MM.1S (cell line): ENCODE measurements at regions not wholly inside any gene's neighbourhood (a gene's known extent, or its start where the extent isn't known, plus 50 kb on each side); places are given as distances from the start of the nearest gene placed in this dataset.

Source experiments
- DNase-seq: peaks from one replicate; pipeline ENCODE4 v3.0.0-alpha.2; 2015
- H2AFZ ChIP-seq: fragments of 300-600 bp; sonication (generic); 2 replicates; pipeline ENCODE4 v1.6.0; 2016; ENCODE audit warnings: antibody characterized with exemption, low read length
- H3F3A ChIP-seq: fragments of 300-600 bp; sonication (generic); 2 replicates; pipeline ENCODE4 v1.6.1; 2016; ENCODE audit warnings: mild to moderate bottlenecking, antibody characterized with exemption, low read length, moderate library complexity, mixed read lengths; ENCODE audit not compliant: insufficient read depth
- H3K27ac ChIP-seq: fragments of 300-600 bp; sonication (generic); 2 replicates; pipeline ENCODE4 v1.5.1; 2016; ENCODE audit warnings: mild to moderate bottlenecking, low read length
- H3K27me3 ChIP-seq: fragments of 300-600 bp; sonication (generic); replicated peaks from 2 replicates; pipeline ENCODE4 v1.6.0; 2016; ENCODE audit warnings: low read length; ENCODE audit not compliant: insufficient read depth
- H3K36me3 ChIP-seq: fragments of 300-600 bp; sonication (generic); replicated peaks from 2 replicates; pipeline ENCODE4 v1.6.1; 2016; ENCODE audit warnings: mild to moderate bottlenecking, low read length, mixed read lengths; ENCODE audit not compliant: insufficient read depth
- H3K4me1 ChIP-seq: fragments of 300-600 bp; sonication (generic); 2 replicates; pipeline ENCODE4 v1.6.1; 2016; ENCODE audit warnings: low read length, mixed read lengths
- H3K4me2 ChIP-seq: fragments of 300-600 bp; sonication (generic); 2 replicates; pipeline ENCODE4 v1.6.0; 2016; ENCODE audit warnings: low read depth, low read length
- H3K4me3 ChIP-seq: fragments of 300-600 bp; sonication (generic); 2 replicates; pipeline ENCODE4 v1.5.1; 2016; ENCODE audit warnings: low read length, mixed read lengths
- H3K79me2 ChIP-seq: fragments of 300-600 bp; sonication (generic); 2 replicates; pipeline ENCODE4 v1.6.1; 2016; ENCODE audit warnings: mixed run types, low read length, mixed read lengths
- H3K9ac ChIP-seq: fragments of 300-600 bp; sonication (generic); 2 replicates; pipeline ENCODE4 v1.6.1; 2016; ENCODE audit warnings: low read length, mixed read lengths
- H3K9me2 ChIP-seq: fragments of 300-600 bp; sonication (generic); replicated peaks from 2 replicates; pipeline ENCODE4 v1.6.1; 2016; ENCODE audit warnings: mild to moderate bottlenecking, low read length, mixed read lengths; ENCODE audit not compliant: insufficient read depth
- H3K9me3 ChIP-seq: fragments of 300-600 bp; sonication (generic); replicated peaks from 2 replicates; pipeline ENCODE4 v1.6.1; 2016; ENCODE audit warnings: mild to moderate bottlenecking, low read length, mixed read lengths; ENCODE audit not compliant: insufficient read depth
- H4K20me1 ChIP-seq: fragments of 300-600 bp; sonication (generic); 2 replicates; pipeline ENCODE4 v1.6.1; 2016; ENCODE audit warnings: mild to moderate bottlenecking, low read length, moderate library complexity, mixed read lengths; ENCODE audit not compliant: insufficient read depth
- EZH2 ChIP-seq: fragments of 300-600 bp; sonication (generic); optimal IDR thresholded peaks from 2 replicates; pipeline ENCODE3; 2017; ENCODE audit warnings: low read depth, mild to moderate bottlenecking, antibody characterized with exemption, low read length, mixed read lengths
- EZH2phosphoT487 ChIP-seq: fragments of 300-600 bp; sonication (generic); IDR thresholded peaks from 2 replicates; pipeline ENCODE4 v1.6.1; 2018; ENCODE audit warnings: antibody characterized with exemption, low read length
- TF ChIP-seq, protein P1 (sequence below): fragments of 300-600 bp; sonication (generic); IDR thresholded peaks from 2 replicates; pipeline ENCODE4 v1.5.1; 2016; ENCODE audit warnings: antibody characterized with exemption, low read length, mixed read lengths

DNA sequence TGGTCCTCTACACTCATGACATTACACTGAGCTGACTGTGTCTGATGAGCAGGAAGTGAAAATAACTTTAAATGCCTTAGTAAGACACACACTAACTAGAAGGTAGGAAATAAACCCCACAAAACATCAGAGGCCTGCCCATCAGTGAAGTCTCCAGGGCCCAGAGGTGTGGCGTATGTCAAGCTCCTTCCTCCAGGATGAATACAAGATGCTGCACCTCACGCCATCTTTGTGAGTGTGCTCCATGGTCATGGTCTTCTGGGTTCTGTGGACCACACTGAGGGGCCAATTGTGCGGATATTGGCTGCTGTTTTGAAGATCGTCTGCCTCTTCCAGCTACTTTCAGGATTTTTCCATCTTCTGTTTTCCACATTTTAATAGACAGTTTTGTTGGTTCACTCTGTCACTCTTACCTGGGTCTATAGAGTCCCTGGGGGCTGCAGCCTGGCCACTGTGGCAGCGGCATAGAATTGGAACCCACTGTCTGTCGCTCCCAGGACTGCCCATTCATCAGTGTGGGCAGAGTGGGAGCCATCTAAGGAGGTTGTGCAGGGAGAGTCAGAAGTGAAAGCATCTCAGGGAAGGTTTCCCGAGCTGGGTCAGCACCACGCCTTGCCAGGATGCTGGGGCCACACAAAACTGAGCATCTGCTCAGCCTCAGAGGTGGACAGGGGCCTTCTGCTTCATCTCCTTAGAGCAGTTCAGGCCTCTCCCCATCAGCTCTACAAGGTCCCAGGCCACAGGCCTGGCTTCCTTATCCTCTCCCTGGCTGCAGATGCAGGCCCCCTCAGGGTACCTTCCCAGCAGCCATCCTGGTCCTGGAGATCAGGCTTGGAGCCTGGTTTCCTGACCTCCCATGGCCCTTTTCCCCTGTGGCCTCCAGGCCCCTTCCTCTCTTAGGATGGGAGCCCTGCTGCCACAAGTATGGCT, 57.5 kb upstream of the C14orf180 start:
- Histone ChIP-seq H3K4me3 (no peak overlapping the region), H3K4me1 (no peaks in the 10 kb centered on the region), H3K4me2 (no peak overlapping the region), H3K36me3 (no peaks in the 10 kb centered on the region), H3K9me3 (no peaks in the 10 kb centered on the region), H4K20me1 (no peaks in the 10 kb centered on the region), H3K79me2 (no peaks in the 10 kb centered on the region), H2AFZ (no peak overlapping the region), H3K27me3 (0 out of 2 replicates have a peak, but pooled peaks cover 4% of the 10 kb centered on the region), H3K9ac (no peak overlapping the region), H3K9me2 (no peaks in the 10 kb centered on the region), H3K27ac (no peak overlapping the region), H3F3A (no peaks in the 10 kb centered on the region)
- DNase-seq = no peak
- TF ChIP-seq EZH2 (no peak), EZH2phosphoT487 (no peak)
- TF ChIP-seq, protein P1, sequence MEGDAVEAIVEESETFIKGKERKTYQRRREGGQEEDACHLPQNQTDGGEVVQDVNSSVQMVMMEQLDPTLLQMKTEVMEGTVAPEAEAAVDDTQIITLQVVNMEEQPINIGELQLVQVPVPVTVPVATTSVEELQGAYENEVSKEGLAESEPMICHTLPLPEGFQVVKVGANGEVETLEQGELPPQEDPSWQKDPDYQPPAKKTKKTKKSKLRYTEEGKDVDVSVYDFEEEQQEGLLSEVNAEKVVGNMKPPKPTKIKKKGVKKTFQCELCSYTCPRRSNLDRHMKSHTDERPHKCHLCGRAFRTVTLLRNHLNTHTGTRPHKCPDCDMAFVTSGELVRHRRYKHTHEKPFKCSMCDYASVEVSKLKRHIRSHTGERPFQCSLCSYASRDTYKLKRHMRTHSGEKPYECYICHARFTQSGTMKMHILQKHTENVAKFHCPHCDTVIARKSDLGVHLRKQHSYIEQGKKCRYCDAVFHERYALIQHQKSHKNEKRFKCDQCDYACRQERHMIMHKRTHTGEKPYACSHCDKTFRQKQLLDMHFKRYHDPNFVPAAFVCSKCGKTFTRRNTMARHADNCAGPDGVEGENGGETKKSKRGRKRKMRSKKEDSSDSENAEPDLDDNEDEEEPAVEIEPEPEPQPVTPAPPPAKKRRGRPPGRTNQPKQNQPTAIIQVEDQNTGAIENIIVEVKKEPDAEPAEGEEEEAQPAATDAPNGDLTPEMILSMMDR = no peak

DNA sequence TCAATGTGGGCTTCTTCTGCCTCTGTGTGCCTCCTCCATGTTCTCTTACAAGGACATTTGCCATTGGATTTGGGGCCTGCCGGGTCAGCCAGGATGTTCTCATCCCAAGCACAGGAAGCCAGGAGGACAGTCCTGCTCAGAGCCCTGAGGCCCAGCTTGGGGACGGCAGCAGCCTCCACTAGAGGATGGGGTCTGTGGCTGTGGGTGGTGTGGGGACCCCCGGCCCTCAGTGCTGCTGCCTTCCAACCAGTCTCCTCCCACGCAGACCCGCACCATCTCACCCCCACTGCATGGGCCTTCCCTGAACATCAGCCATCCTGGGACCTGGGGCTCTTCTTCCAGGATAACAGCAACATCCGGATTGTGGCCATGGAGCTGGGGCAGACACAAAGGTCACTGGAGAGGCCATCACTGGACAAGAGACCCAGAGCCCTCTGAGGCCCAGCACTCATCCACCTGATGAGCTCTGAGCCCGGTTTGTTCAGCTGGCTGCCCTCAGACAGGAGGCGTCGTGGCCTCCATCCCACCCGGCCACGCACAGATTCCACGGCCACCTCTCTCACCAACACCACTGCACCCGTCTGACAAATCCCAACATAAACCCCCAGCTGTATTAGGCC, 56.5 kb upstream of the C14orf180 start:
- no peak overlapping the region for H3K4me3 ChIP-seq
- H3K27me3 ChIP-seq = 0 out of 2 replicates have a peak, but pooled peaks cover 4% of the 10 kb centered on the region
- no peak for TF ChIP-seq EZH2phosphoT487
- no peaks in the 10 kb centered on the region for H3F3A ChIP-seq
- H3K9me3 ChIP-seq = no peaks in the 10 kb centered on the region
- H2AFZ ChIP-seq = no peak overlapping the region
- H3K27ac ChIP-seq = no peak overlapping the region
- H4K20me1 ChIP-seq = no peaks in the 10 kb centered on the region
- no peaks in the 10 kb centered on the region for H3K4me1 ChIP-seq
- no peak overlapping the region for H3K4me2 ChIP-seq
- no peak overlapping the region for H3K9ac ChIP-seq
- H3K79me2 ChIP-seq = no peaks in the 10 kb centered on the region
- no peak for DNase-seq
- H3K36me3 ChIP-seq = no peaks in the 10 kb centered on the region
- H3K9me2 ChIP-seq = no peaks in the 10 kb centered on the region

DNA sequence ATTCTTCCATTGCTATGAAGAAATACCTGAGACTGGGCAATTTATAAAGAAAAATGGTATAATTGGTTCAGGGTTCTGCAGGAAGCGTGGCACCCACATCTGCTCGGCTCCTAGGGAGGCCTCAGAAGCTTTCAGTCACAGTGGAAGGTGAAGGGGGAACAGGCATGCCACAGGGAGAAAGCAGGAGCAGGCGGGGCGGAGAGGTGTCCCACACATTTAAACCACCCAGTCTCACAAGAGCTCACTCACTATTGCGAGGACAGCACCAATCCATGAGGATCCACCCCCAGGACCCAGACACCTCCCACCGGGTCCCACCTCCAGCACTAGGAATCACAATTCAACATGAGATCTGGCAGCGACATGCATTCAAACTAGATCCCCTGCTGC, 56.0 kb upstream of the C14orf180 start:
- H3K4me1 ChIP-seq = no peaks in the 10 kb centered on the region
- no peak for TF ChIP-seq EZH2
- TF ChIP-seq, protein P1 = no peak
- TF ChIP-seq EZH2phosphoT487 = no peak
- no peak overlapping the region for H3K27ac ChIP-seq
- H3K36me3 ChIP-seq = no peaks in the 10 kb centered on the region
- 0 out of 2 replicates have a peak, but pooled peaks cover 4% of the 10 kb centered on the region for H3K27me3 ChIP-seq
- H3K9me3 ChIP-seq = no peaks in the 10 kb centered on the region
- H3K9me2 ChIP-seq = no peaks in the 10 kb centered on the region
- H3F3A ChIP-seq = no peaks in the 10 kb centered on the region
- H4K20me1 ChIP-seq = no peaks in the 10 kb centered on the region
- no peak for DNase-seq
- no peak overlapping the region for H3K9ac ChIP-seq
- H2AFZ ChIP-seq = no peak overlapping the region
- no peak overlapping the region for H3K4me3 ChIP-seq
- H3K4me2 ChIP-seq = no peak overlapping the region
- H3K79me2 ChIP-seq = no peaks in the 10 kb centered on the region

DNA sequence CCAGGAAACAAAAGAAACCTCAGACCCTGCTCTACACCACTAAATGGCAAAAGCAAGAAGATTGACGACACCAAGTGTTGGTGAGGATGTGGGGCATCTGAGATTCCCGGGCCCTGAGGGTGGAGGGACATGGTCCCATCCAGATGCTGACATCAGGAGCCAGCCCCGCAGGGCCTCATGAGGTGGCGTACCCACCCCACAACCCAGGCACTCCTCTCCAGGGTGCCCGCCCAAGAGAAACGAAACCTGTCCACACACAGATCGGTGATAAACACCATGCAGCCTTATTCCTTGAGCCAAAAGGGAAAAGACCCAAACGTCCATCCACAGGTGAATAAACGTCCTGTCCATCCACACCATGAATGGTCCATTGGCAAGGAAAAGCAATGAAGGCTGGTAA, 54.8 kb upstream of the C14orf180 start:
- H3K27ac ChIP-seq = no peak overlapping the region
- H3K9ac ChIP-seq = no peak overlapping the region
- H3K4me2 ChIP-seq = no peak overlapping the region
- DNase-seq = no peak
- H3K4me1 ChIP-seq = no peaks in the 10 kb centered on the region
- no peaks in the 10 kb centered on the region for H3K79me2 ChIP-seq
- H2AFZ ChIP-seq = no peak overlapping the region
- no peak overlapping the region for H3K4me3 ChIP-seq
- H3K36me3 ChIP-seq = no peaks in the 10 kb centered on the region
- no peak for TF ChIP-seq EZH2
- TF ChIP-seq, protein P1 = no peak
- TF ChIP-seq EZH2phosphoT487 = no peak
- no peaks in the 10 kb centered on the region for H3F3A ChIP-seq
- H3K9me2 ChIP-seq = no peaks in the 10 kb centered on the region
- 0 out of 2 replicates have a peak, but pooled peaks cover 2% of the 10 kb centered on the region for H3K27me3 ChIP-seq
- no peaks in the 10 kb centered on the region for H4K20me1 ChIP-seq
- H3K9me3 ChIP-seq = no peaks in the 10 kb centered on the region
